ENCODE measurements at regions not wholly inside any gene's neighbourhood (a gene's known extent, or its start where the extent isn't known, plus 50 kb on each side); places are given as distances from the start of the nearest gene placed in this dataset.
A peak's percentile ranks its signal among the peaks of the same experiment; 100 is the strongest.

DNA sequence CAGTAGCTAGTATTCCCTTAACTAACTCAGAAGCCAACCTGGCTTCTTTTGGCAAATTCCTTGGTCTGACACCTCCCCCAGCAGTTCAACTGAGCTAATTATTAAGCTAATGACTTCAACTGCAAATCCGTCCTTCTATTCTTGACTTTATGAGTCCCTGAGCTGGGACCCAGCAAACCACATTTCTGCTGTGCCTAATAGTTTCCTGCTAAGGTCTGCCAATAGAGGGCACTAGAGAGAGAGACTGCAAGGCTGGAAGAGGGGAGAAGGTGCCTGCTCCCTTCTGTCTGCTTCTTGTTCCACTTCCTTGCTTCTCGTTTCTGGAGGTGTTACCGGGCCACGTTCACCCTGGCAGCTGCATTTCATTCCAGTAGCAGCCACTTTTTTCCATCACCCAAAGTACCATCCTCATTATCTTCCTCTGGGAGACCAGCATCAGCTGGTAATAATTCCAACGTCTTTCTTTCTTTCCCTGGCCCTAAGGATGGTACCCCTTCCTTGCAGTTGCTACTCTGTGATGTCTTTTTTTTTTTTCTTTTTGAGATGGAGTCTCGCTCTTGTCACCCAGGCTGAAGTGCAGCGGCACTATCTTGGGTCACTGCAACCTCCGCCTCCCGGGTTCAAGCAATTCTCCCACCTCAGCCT, 352.0 kb downstream of the TNS1 start (continued):
- TF ChIP-seq ZNF484 (CRISPR knock-in tag; IDR thresholded peaks at IDR 0.05; ENCODE audit: borderline replicate concordance, low read depth) (no peak), STAG1 (CRISPR knock-in tag; IDR thresholded peaks at IDR 0.05) (peak; percentile 43), DMAP1 (CRISPR knock-in tag; IDR thresholded peaks at IDR 0.05) (no peak), THAP11 (CRISPR knock-in tag; IDR thresholded peaks at IDR 0.05) (no peak)

GRCh38 chr2:217650229-217650628, 352.6 kb downstream of the TNS1 start:
- no peak overlapping the region for H3K4me3 ChIP-seq (replicated peaks in 1 of 3; ENCODE audit: insufficient read depth in 1 of 3, low read depth in 2 of 3, low read length in 3 of 3)
- in situ Hi-C loops (cut with HindIII; ENCODE audit: extremely low pct_ligation_motif_present, low pct_unique_long_range_greater_than_20kb) = no loop called here
- POLR2A ChIA-PET = no interaction called here
- H4K20me1 ChIP-seq (ENCODE audit: insufficient read depth, low read length) = no peaks in the 10 kb centered on the region
- H2AFZ ChIP-seq (ENCODE audit: low read length) = no peak overlapping the region
- intact Hi-C loops (cut with micrococcal nuclease; ENCODE audit: unreplicated experiment) = loop anchor here (1.0 kb wide), 1 partner anchor 63 kb away; no protein-coding TSS in a partner anchor
- BruUV-seq (replicated peaks) = no TSS peak
- no peaks in the 10 kb centered on the region for H3K9me3 ChIP-seq (ENCODE audit: low read length)
- no peaks in the 10 kb centered on the region for H3K79me2 ChIP-seq (ENCODE audit: insufficient read depth, low read length)
- DNase-seq (ENCODE audit: low spot score) (no peak), FAIRE-seq (no peak), ATAC-seq (no peak)
- no peaks in the 10 kb centered on the region for H3K36me3 ChIP-seq (replicated peaks in 1 of 2; ENCODE audit: control insufficient read depth in 1 of 2, insufficient read depth in 2 of 2, low read length in 2 of 2)
- no peak overlapping the region for H3K9ac ChIP-seq (ENCODE audit: insufficient read depth, low read depth, low read length)
- CTCF ChIA-PET (ENCODE audit: low intra/inter-chr PET ratio, low total read pairs) = interaction anchor here (1.5 kb wide), 1 partner anchor 63 kb away, joined by 9 read pairs; no protein-coding TSS in a partner anchor
- H3K4me1 ChIP-seq (ENCODE audit: insufficient read depth, low read length) = peaks cover 9% of the 10 kb centered on the region
- no peak for TF ChIP-seq NFKBIZ (CRISPR knock-in tag; IDR thresholded peaks at IDR 0.05)
- TF ChIP-seq ZNF143 (CRISPR knock-in tag; IDR thresholded peaks at IDR 0.05) = 0 out of 2 replicates have a peak, but pooled peaks have one; percentile 26
- no peak overlapping the region for H3K4me2 ChIP-seq (ENCODE audit: low read depth, low read length)
- 16% methylated on average over 2 of the region's 2 CpGs for WGBS (ENCODE audit: low lambda C conversion rate)
- H3K27me3 ChIP-seq (ENCODE audit: control insufficient read depth in 1 of 2, insufficient read depth in 2 of 2, low read length in 2 of 2) = 0 out of 5 replicates have a peak, but pooled peaks cover 0 to 6% of the 10 kb centered on the region in 2 experiments
- no peak overlapping the region for H3K27ac ChIP-seq (ENCODE audit: extremely low read length, insufficient read depth, low read length)

- intact Hi-C loops (cut with micrococcal nuclease; ENCODE audit: unreplicated experiment) = no loop called here
- ATAC-seq = no peak; the same call in 2 of the 3 replicates
- Histone ChIP-seq H3K36me3 (replicated peaks in 1 of 2; ENCODE audit: control insufficient read depth in 1 of 2, insufficient read depth in 2 of 2, low read length in 2 of 2) (no peaks in the 10 kb centered on the region), H3K4me2 (ENCODE audit: low read depth, low read length) (no peak overlapping the region), H3K27ac (ENCODE audit: extremely low read length, insufficient read depth, low read length) (no peak overlapping the region), H3K79me2 (ENCODE audit: insufficient read depth, low read length) (no peaks in the 10 kb centered on the region), H3K27me3 (ENCODE audit: control insufficient read depth in 1 of 2, insufficient read depth in 2 of 2, low read length in 2 of 2) (0 out of 5 replicates have a peak, but pooled peaks cover 0 to 3% of the 10 kb centered on the region in 2 experiments), H3K4me1 (ENCODE audit: insufficient read depth, low read length) (peaks cover 9% of the 10 kb centered on the region), H3K9me3 (ENCODE audit: low read length) (no peaks in the 10 kb centered on the region), H4K20me1 (ENCODE audit: insufficient read depth, low read length) (no peaks in the 10 kb centered on the region), H3K9ac (ENCODE audit: insufficient read depth, low read depth, low read length) (no peak overlapping the region), H2AFZ (ENCODE audit: low read length) (no peak overlapping the region), H3K4me3 (replicated peaks in 1 of 3; ENCODE audit: insufficient read depth in 1 of 3, low read depth in 2 of 3, low read length in 3 of 3) (no peak overlapping the region)
- FAIRE-seq = no peak
- WGBS (ENCODE audit: low lambda C conversion rate) = 0% methylated on average over 2 of the region's 2 CpGs
- no TSS peak for BruUV-seq (replicated peaks)
- POLR2A ChIA-PET = no interaction called here
- in situ Hi-C loops (cut with HindIII; ENCODE audit: extremely low pct_ligation_motif_present, low pct_unique_long_range_greater_than_20kb) = no loop called here
- CTCF ChIA-PET (ENCODE audit: low intra/inter-chr PET ratio, low total read pairs) = no interaction called here
- peak; percentile 22 for DNase-seq (ENCODE audit: low spot score)
- TF ChIP-seq, protein P1, sequence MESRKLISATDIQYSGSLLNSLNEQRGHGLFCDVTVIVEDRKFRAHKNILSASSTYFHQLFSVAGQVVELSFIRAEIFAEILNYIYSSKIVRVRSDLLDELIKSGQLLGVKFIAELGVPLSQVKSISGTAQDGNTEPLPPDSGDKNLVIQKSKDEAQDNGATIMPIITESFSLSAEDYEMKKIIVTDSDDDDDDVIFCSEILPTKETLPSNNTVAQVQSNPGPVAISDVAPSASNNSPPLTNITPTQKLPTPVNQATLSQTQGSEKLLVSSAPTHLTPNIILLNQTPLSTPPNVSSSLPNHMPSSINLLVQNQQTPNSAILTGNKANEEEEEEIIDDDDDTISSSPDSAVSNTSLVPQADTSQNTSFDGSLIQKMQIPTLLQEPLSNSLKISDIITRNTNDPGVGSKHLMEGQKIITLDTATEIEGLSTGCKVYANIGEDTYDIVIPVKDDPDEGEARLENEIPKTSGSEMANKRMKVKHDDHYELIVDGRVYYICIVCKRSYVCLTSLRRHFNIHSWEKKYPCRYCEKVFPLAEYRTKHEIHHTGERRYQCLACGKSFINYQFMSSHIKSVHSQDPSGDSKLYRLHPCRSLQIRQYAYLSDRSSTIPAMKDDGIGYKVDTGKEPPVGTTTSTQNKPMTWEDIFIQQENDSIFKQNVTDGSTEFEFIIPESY (CRISPR knock-in tag; IDR thresholded peaks at IDR 0.05) = no peak
- TF ChIP-seq HNF4G (IDR thresholded peaks at IDR 0.05; ENCODE audit: borderline replicate concordance, low read depth, low read length) (peak; percentile 49), HNF4G (CRISPR knock-in tag; IDR thresholded peaks at IDR 0.05; ENCODE audit: borderline replicate concordance, low read depth) (no peak), IRF2 (CRISPR knock-in tag; IDR thresholded peaks at IDR 0.05) (no peak)
- TF ChIP-seq, protein P2, sequence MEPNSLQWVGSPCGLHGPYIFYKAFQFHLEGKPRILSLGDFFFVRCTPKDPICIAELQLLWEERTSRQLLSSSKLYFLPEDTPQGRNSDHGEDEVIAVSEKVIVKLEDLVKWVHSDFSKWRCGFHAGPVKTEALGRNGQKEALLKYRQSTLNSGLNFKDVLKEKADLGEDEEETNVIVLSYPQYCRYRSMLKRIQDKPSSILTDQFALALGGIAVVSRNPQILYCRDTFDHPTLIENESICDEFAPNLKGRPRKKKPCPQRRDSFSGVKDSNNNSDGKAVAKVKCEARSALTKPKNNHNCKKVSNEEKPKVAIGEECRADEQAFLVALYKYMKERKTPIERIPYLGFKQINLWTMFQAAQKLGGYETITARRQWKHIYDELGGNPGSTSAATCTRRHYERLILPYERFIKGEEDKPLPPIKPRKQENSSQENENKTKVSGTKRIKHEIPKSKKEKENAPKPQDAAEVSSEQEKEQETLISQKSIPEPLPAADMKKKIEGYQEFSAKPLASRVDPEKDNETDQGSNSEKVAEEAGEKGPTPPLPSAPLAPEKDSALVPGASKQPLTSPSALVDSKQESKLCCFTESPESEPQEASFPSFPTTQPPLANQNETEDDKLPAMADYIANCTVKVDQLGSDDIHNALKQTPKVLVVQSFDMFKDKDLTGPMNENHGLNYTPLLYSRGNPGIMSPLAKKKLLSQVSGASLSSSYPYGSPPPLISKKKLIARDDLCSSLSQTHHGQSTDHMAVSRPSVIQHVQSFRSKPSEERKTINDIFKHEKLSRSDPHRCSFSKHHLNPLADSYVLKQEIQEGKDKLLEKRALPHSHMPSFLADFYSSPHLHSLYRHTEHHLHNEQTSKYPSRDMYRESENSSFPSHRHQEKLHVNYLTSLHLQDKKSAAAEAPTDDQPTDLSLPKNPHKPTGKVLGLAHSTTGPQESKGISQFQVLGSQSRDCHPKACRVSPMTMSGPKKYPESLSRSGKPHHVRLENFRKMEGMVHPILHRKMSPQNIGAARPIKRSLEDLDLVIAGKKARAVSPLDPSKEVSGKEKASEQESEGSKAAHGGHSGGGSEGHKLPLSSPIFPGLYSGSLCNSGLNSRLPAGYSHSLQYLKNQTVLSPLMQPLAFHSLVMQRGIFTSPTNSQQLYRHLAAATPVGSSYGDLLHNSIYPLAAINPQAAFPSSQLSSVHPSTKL (CRISPR knock-in tag; IDR thresholded peaks at IDR 0.05) = peak; percentile 48; the same call in 1 of the 2 replicates
These were observed 354.9 kb downstream of the TNS1 start for GRCh38 chr2:217647925-217648324.
